Smooth muscle cell (in vitro differentiated cells): ENCODE measurements at regions not wholly inside any gene's neighbourhood (a gene's known extent, or its start where the extent isn't known, plus 50 kb on each side); places are given as distances from the start of the nearest gene placed in this dataset.

ENCODE experiments used
- DNase-seq: peaks from one replicate; lab custom pipeline; 2025; ENCODE audit not compliant: unreplicated experiment; lab: John Stamatoyannopoulos, UW
- H2AFZ ChIP-seq: fragments of 200-600 bp; sonication (generic); 2 replicates; pipeline ENCODE4 v1.6.0; 2016; ENCODE audit warnings: antibody characterized with exemption, low read depth, mild to moderate bottlenecking
- H3F3A ChIP-seq: fragments of 200-600 bp; sonication (generic); 2 replicates; pipeline ENCODE4 v1.6.0; 2017; ENCODE audit warnings: antibody characterized with exemption, low read depth
- H3K27ac ChIP-seq: fragments of 200-600 bp; sonication (generic); 2 replicates; pipeline ENCODE4 v1.5.1; 2016; ENCODE audit warnings: low read depth, mild to moderate bottlenecking
- H3K27me3 ChIP-seq: fragments of 200-600 bp; sonication (generic); 2 replicates; pipeline ENCODE4 v1.6.1; 2016; ENCODE audit warnings: low read depth, mild to moderate bottlenecking
- H3K36me3 ChIP-seq: fragments of 200-600 bp; sonication (generic); 2 replicates; pipeline ENCODE4 v1.5.1; 2016; ENCODE audit warnings: low read depth
- H3K4me1 ChIP-seq: fragments of 200-600 bp; sonication (generic); 2 replicates; pipeline ENCODE4 v1.5.1; 2016; ENCODE audit warnings: low read depth
- H3K4me2 ChIP-seq: fragments of 200-600 bp; sonication (generic); 2 replicates; pipeline ENCODE4 v1.6.0; 2016; ENCODE audit warnings: mild to moderate bottlenecking
- H3K4me3 ChIP-seq: fragments of 200-600 bp; sonication (generic); 2 replicates; pipeline ENCODE4 v1.5.1; 2016; ENCODE audit warnings: mild to moderate bottlenecking
- H3K79me2 ChIP-seq: fragments of 200-600 bp; sonication (generic); 2 replicates; pipeline ENCODE4 v1.6.0; 2016; ENCODE audit warnings: low read depth, mild to moderate bottlenecking
- H3K9ac ChIP-seq: fragments of 200-600 bp; sonication (generic); 2 replicates; pipeline ENCODE4 v1.6.0; 2016; ENCODE audit warnings: low read depth
- H3K9me3 ChIP-seq: fragments of 200-600 bp; sonication (generic); replicated peaks from 2 replicates; pipeline ENCODE4 v1.5.1; 2016; ENCODE audit warnings: low read depth
- H4K20me1 ChIP-seq: fragments of 200-600 bp; sonication (generic); 2 replicates; pipeline ENCODE4 v1.6.0; 2016; ENCODE audit warnings: low read depth
- WGBS: methylation state at CpG from one replicate; pipeline ENCODE4 v1.1.7; 2016; ENCODE audit warnings: low lambda C conversion rate; 5-methylcytosine and 5-hydroxymethylcytosine counted together
- TF ChIP-seq, protein P1 (sequence below): fragments of 200-600 bp; sonication (generic); IDR thresholded peaks from 2 replicates; pipeline ENCODE4 v1.5.1; 2017; ENCODE audit warnings: borderline replicate concordance, mild to moderate bottlenecking, antibody characterized with exemption; ENCODE audit not compliant: insufficient read depth, poor library complexity, severe bottlenecking

DNA sequence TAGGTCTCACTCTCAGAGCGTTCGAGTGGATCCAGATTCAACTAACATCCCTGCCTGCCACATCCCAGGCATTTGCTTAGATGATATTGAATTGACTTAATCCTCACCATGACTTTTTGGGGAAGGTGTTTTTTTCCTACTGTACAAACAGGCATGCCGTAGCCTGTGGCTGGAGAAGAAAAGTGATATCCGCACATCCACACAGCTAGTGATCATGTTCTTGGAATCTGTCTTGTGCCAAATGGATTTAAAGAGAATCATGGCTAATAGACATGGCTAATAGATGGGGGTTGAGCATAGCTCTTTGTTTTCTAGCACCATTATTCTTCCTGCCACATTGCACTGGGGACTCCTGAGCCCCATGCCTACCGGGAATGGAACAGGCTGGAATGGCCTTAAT, 82.1 kb upstream of the THY1 start:
- 94% methylated on average over 5 of the region's 5 CpGs for WGBS
- Histone ChIP-seq H3K79me2 (no peaks in the 10 kb centered on the region), H3K9me3 (no peaks in the 10 kb centered on the region), H3K4me3 (no peak overlapping the region), H3K27me3 (no peaks in the 10 kb centered on the region), H4K20me1 (no peaks in the 10 kb centered on the region), H3K4me2 (no peak overlapping the region), H3K4me1 (no peaks in the 10 kb centered on the region), H3K36me3 (no peaks in the 10 kb centered on the region), H2AFZ (no peak overlapping the region), H3K9ac (no peak overlapping the region), H3K27ac (no peak overlapping the region), H3F3A (no peaks in the 10 kb centered on the region)
- DNase-seq: no peak
- TF ChIP-seq, protein P1, sequence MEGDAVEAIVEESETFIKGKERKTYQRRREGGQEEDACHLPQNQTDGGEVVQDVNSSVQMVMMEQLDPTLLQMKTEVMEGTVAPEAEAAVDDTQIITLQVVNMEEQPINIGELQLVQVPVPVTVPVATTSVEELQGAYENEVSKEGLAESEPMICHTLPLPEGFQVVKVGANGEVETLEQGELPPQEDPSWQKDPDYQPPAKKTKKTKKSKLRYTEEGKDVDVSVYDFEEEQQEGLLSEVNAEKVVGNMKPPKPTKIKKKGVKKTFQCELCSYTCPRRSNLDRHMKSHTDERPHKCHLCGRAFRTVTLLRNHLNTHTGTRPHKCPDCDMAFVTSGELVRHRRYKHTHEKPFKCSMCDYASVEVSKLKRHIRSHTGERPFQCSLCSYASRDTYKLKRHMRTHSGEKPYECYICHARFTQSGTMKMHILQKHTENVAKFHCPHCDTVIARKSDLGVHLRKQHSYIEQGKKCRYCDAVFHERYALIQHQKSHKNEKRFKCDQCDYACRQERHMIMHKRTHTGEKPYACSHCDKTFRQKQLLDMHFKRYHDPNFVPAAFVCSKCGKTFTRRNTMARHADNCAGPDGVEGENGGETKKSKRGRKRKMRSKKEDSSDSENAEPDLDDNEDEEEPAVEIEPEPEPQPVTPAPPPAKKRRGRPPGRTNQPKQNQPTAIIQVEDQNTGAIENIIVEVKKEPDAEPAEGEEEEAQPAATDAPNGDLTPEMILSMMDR: no peak

DNA sequence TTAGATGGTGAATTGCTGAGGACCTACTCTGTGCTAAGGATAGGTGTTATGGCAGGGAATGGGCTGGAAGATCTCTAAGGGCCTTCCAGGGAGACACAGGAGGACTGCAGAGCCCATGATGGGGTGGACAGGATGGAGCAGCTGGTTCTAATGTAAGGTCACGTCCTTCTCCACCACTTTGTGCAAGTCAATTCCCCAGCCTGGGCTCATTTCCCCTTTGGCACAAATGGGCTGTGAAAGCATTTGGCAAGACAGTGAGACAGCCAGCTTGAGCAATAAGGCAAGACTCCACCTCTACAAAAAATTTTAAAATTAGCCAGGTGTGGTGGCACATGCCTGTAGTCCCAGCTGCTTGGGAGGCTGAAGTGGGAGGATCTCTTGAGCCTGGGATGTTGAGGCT, 81.4 kb upstream of the THY1 start:
- no peak overlapping the region for H3K9ac ChIP-seq
- WGBS: 80% methylated on average over 1 of the region's 1 CpG
- no peak for DNase-seq

DNA sequence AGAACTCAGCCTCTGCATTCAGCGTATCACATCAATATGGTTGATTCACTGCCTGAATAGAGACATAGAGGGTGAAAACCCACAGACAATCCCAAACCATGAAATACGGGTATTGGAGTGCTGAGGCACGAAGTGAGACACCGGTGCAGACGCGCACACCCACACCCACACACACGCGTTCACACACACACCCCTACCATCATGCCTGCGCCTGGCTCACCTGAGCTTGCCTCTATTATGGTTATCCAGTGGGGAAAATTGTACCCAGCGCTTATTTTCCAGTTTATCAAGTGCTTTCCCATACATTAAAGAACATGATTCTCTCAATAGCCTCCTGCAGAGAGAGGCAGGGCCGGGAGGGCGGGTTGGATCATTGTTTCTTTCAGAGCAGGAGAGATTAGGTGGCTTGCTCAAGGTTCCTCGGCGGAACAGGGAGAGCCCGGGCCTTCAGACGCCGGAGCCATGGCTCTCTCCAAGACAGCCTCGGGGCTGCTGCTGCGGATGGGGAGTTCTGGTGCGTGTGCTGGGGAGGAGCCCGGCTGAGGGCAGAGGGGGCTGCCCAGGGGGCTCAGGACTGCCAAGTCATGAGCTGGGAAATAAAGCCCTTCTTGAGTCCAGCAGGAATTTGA, 78.9 kb upstream of the THY1 start:
- H3K9me3 ChIP-seq: no peaks in the 10 kb centered on the region
- no peak overlapping the region for H3K4me3 ChIP-seq
- TF ChIP-seq, protein P1: no peak
- no peaks in the 10 kb centered on the region for H3K36me3 ChIP-seq
- no peak for DNase-seq
- WGBS: 74% methylated on average over 21 of the region's 21 CpGs
- no peaks in the 10 kb centered on the region for H3K79me2 ChIP-seq
- H3K4me1 ChIP-seq: no peaks in the 10 kb centered on the region
- no peaks in the 10 kb centered on the region for H4K20me1 ChIP-seq
- no peaks in the 10 kb centered on the region for H3F3A ChIP-seq
- no peak overlapping the region for H3K4me2 ChIP-seq
- no peak overlapping the region for H2AFZ ChIP-seq
- H3K27me3 ChIP-seq: peaks cover 7% of the 10 kb centered on the region
- no peak overlapping the region for H3K9ac ChIP-seq
- H3K27ac ChIP-seq: no peak overlapping the region

More for the DNA sequence above, 81.4 kb upstream of the THY1 start:
- Histone ChIP-seq H3K9me3 (no peaks in the 10 kb centered on the region), H3K4me3 (no peak overlapping the region), H3K27me3 (no peaks in the 10 kb centered on the region), H3K4me1 (no peaks in the 10 kb centered on the region), H3F3A (no peaks in the 10 kb centered on the region), H2AFZ (no peak overlapping the region), H4K20me1 (no peaks in the 10 kb centered on the region), H3K4me2 (no peak overlapping the region), H3K36me3 (no peaks in the 10 kb centered on the region), H3K27ac (no peak overlapping the region), H3K79me2 (no peaks in the 10 kb centered on the region)
- TF ChIP-seq, protein P1: no peak

DNA sequence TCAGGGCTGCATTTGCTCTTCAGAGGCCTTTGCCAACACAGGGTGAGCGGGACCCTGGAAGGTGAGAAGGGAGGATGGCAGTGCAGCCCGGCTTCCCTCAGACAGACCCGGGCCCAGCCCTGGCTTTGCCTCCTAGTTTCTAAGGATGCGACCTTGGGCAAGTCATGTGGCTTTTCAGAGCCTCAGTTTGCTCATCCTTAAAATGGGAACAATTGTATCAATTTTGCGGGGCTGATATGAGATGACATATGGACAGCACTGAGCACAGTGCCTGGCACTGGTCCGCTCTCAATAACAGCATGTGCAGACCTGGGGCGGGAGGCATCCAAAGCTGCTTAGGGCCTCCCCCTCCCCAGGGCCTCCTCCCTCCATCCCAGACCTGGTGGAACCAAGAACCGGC, 74.7 kb upstream of the THY1 start:
- no peak for DNase-seq
- Histone ChIP-seq H3F3A (no peaks in the 10 kb centered on the region), H3K36me3 (no peaks in the 10 kb centered on the region), H3K9ac (no peak overlapping the region), H3K4me1 (no peaks in the 10 kb centered on the region), H3K9me3 (no peaks in the 10 kb centered on the region), H3K27ac (no peak overlapping the region), H2AFZ (no peak overlapping the region), H3K79me2 (no peaks in the 10 kb centered on the region), H3K4me3 (no peak overlapping the region), H3K27me3 (peaks cover 7% of the 10 kb centered on the region), H3K4me2 (no peak overlapping the region), H4K20me1 (no peaks in the 10 kb centered on the region)
- TF ChIP-seq, protein P1: no peak
- WGBS: 90% methylated on average over 8 of the region's 8 CpGs
